ENCODE measurements at regions not wholly inside any gene's neighbourhood (a gene's known extent, or its start where the extent isn't known, plus 50 kb on each side); places are given as distances from the start of the nearest gene placed in this dataset.

GRCh38 chr6:114588726-114589125 lies 245.9 kb upstream of the HS3ST5 start:
- Histone ChIP-seq H3K4me3 (ENCODE audit: extremely low read depth in 1 of 4, insufficient read depth in 2 of 4, low read depth in 3 of 4, low read length in 4 of 4) (no peak overlapping the region), H2BK15ac (ENCODE audit: low read length) (no peak overlapping the region), H3K79me2 (ENCODE audit: control insufficient read depth in 1 of 2, insufficient read depth in 2 of 2, low read length in 2 of 2) (no peaks in the 10 kb centered on the region), H3K27ac (ENCODE audit: low read depth, low read length) (no peak overlapping the region), H3K14ac (ENCODE audit: insufficient read length) (no peak overlapping the region), H4K91ac (replicated peaks; ENCODE audit: insufficient read length, low read length) (no peak overlapping the region), H3K4me1 (replicated peaks in 1 of 4; ENCODE audit: control insufficient read depth in 3 of 4, insufficient read depth in 4 of 4, low read length in 3 of 4) (no peaks in the 10 kb centered on the region), H3K18ac (ENCODE audit: extremely low read depth, low read length) (no peak overlapping the region), H3K23me2 (ENCODE audit: low read depth, low read length) (no peaks in the 10 kb centered on the region), H3K56ac (replicated peaks; ENCODE audit: insufficient read length, low read depth, low read length) (no peak overlapping the region), H3K79me1 (ENCODE audit: low read depth, low read length) (no peaks in the 10 kb centered on the region), H3K23ac (ENCODE audit: insufficient read length) (no peak overlapping the region), H2BK120ac (replicated peaks; ENCODE audit: low read depth, low read length) (no peak overlapping the region), H2AK5ac (ENCODE audit: low read depth, low read length) (no peak overlapping the region), H4K5ac (ENCODE audit: insufficient read length, low read depth, low read length) (no peak overlapping the region), H3K27me3 (replicated peaks in 1 of 4; ENCODE audit: control insufficient read depth in 3 of 4, extremely low read depth in 1 of 4, insufficient read depth in 3 of 4, low read length in 3 of 4) (no peaks in the 10 kb centered on the region), H2BK20ac (ENCODE audit: low read length) (no peak overlapping the region), H4K20me1 (replicated peaks in 1 of 2; ENCODE audit: control insufficient read depth in 1 of 2, insufficient read depth in 2 of 2, low read length in 2 of 2) (no peaks in the 10 kb centered on the region), H3K36me3 (ENCODE audit: control insufficient read depth in 2 of 4, insufficient read depth in 4 of 4, low read length in 3 of 4) (no peaks in the 10 kb centered on the region; a peak in 1 of 8 replicates), H3K9me3 (ENCODE audit: insufficient read depth in 2 of 2, low read depth in 1 of 2, low read length in 1 of 2) (0 out of 4 replicates have a peak, but pooled peaks cover 0 to 15% of the 10 kb centered on the region in 2 experiments), H4K8ac (ENCODE audit: extremely low read depth, insufficient read depth, low read length) (no peak overlapping the region), H2BK12ac (ENCODE audit: low read depth, low read length) (no peak overlapping the region), H2BK5ac (ENCODE audit: low read depth, low read length) (no peak overlapping the region), H3K9ac (replicated peaks in 1 of 4; ENCODE audit: extremely low read depth in 1 of 4, low read depth in 3 of 4, low read length in 3 of 4) (no peak overlapping the region), H3K4ac (replicated peaks; ENCODE audit: insufficient read length, low read depth, low read length) (no peak overlapping the region), H2AFZ (ENCODE audit: low read length) (no peak overlapping the region), H3K4me2 (ENCODE audit: insufficient read depth in 1 of 2, low read depth in 2 of 2, low read length in 2 of 2) (no peak overlapping the region)
- WGBS, 2 experiments (ENCODE audit: extremely low coverage in 1 of 2, insufficient coverage in 1 of 2, insufficient read length in 1 of 2, insufficient replicate concordance in 2 of 2, low coverage in 1 of 2, low lambda C conversion rate in 2 of 2, missing lambda C conversion rate in 1 of 2), result 84% methylated on average over 5 of the region's 5 CpGs; no CpG with 5 or more reads in 1 of the 2 experiments
- FAIRE-seq, result no peak
- ChIA-PET POLR2A (ENCODE audit: partially characterized antibody) (interaction anchor here (1.4 kb wide), 1 partner anchor 13 kb away, joined by 3 read pairs; no protein-coding TSS in a partner anchor), CTCF (ENCODE audit: partially characterized antibody) (no interaction called here)
- TF ChIP-seq POLR2A (IDR thresholded peaks at IDR 0.05; ENCODE audit: control extremely low read depth in 1 of 2, low read depth in 2 of 2, low read length in 2 of 2) (no peak), EGR1 (IDR thresholded peaks at IDR 0.05; ENCODE audit: borderline replicate concordance, low read depth, low read length) (no peak), MAX (IDR thresholded peaks at IDR 0.05) (no peak), MAFK (IDR thresholded peaks at IDR 0.05; ENCODE audit: low read depth, low read length) (no peak), PHF8 (conservative IDR thresholded peaks at IDR 0.05; ENCODE audit: low read depth, low read length) (no peak), TCF12 (IDR thresholded peaks at IDR 0.05; ENCODE audit: low read depth, low read length) (no peak), GTF2F1 (IDR thresholded peaks at IDR 0.05; ENCODE audit: borderline replicate concordance, low read depth, low read length) (no peak), KDM4A (IDR thresholded peaks at IDR 0.05; ENCODE audit: low read depth, low read length, severe bottlenecking) (no peak), SRF (IDR thresholded peaks at IDR 0.05; ENCODE audit: low read depth, low read length) (no peak), SP4 (IDR thresholded peaks at IDR 0.05; ENCODE audit: low read length) (no peak), ZNF274 (IDR thresholded peaks at IDR 0.05; ENCODE audit: borderline replicate concordance, extremely low read depth, low read length) (no peak), RFX5 (IDR thresholded peaks at IDR 0.05; ENCODE audit: borderline replicate concordance, low read depth, low read length) (no peak)
- DNase-seq (ENCODE audit: low read depth in 1 of 2, low spot score in 2 of 2), result no peak
